ENCODE measurements at regions not wholly inside any gene's neighbourhood (a gene's known extent, or its start where the extent isn't known, plus 50 kb on each side); places are given as distances from the start of the nearest gene placed in this dataset.
A peak's percentile ranks its signal among the peaks of the same experiment; 100 is the strongest.
"Not testable (repeated sequence)": the region's sequence is repeated elsewhere in the genome, so short reads cannot be mapped to it uniquely, and the experiment has no call there.

GRCh38 chr4:167831855-167832254, 260.5 kb upstream of the ANXA10 start:
- no peak for DNase-seq

- no peak for DNase-seq
Measured at GRCh38 chr4:167838686-167839085, 253.7 kb upstream of the ANXA10 start.

GRCh38 chr4:167842487-167842886, 249.8 kb upstream of the ANXA10 start:
- no peak for DNase-seq

- DNase-seq: no peak
Measured at GRCh38 chr4:167854881-167855280, 237.5 kb upstream of the ANXA10 start.

GRCh38 chr4:167858127-167858526, 234.2 kb upstream of the ANXA10 start:
- not testable (repeated sequence) for DNase-seq

GRCh38 chr4:167867191-167867590, 225.1 kb upstream of the ANXA10 start:
- no peak for DNase-seq

- no peak for DNase-seq
Measured at GRCh38 chr4:167868163-167868562, 224.2 kb upstream of the ANXA10 start.

- no peak for DNase-seq
Measured at GRCh38 chr4:167873496-167873895, 218.8 kb upstream of the ANXA10 start.

GRCh38 chr4:167876091-167876490, 216.2 kb upstream of the ANXA10 start:
- DNase-seq: not testable (repeated sequence)

- DNase-seq: not testable (repeated sequence)
Measured at GRCh38 chr4:167877826-167878225, 214.5 kb upstream of the ANXA10 start.

- no peak for DNase-seq
Measured at GRCh38 chr4:167883266-167883665, 209.1 kb upstream of the ANXA10 start.

GRCh38 chr4:167885071-167885470, 207.3 kb upstream of the ANXA10 start:
- DNase-seq: no peak

- DNase-seq: no peak
Measured at GRCh38 chr4:167885872-167886271, 206.5 kb upstream of the ANXA10 start.

GRCh38 chr4:167887726-167888125, 204.6 kb upstream of the ANXA10 start:
- DNase-seq: no peak

- no peak for DNase-seq
Measured at GRCh38 chr4:167890226-167890625, 202.1 kb upstream of the ANXA10 start.

GRCh38 chr4:167893531-167893930, 198.8 kb upstream of the ANXA10 start:
- peak; percentile 5 for DNase-seq

GRCh38 chr4:167896260-167896659, 196.1 kb upstream of the ANXA10 start:
- DNase-seq: not testable (repeated sequence)

- no peak for DNase-seq
Measured at GRCh38 chr4:167897116-167897515, 195.2 kb upstream of the ANXA10 start.

- DNase-seq: no peak
Measured at GRCh38 chr4:167903291-167903721, 189.0 kb upstream of the ANXA10 start.

GRCh38 chr4:167906851-167907250, 185.5 kb upstream of the ANXA10 start:
- DNase-seq: no peak

- DNase-seq: no peak
Measured at GRCh38 chr4:167908816-167909215, 183.5 kb upstream of the ANXA10 start.

- DNase-seq: not testable (repeated sequence)
Measured at GRCh38 chr4:167912535-167912934, 179.8 kb upstream of the ANXA10 start.

- DNase-seq: no peak
Measured at GRCh38 chr4:167918077-167918476, 174.3 kb upstream of the ANXA10 start.

GRCh38 chr4:167930166-167930565, 162.2 kb upstream of the ANXA10 start:
- DNase-seq: no peak

- DNase-seq: no peak
Measured at GRCh38 chr4:167934216-167934615, 158.1 kb upstream of the ANXA10 start.
